Heart right ventricle (tissue), 16 donors: ENCODE measurements at regions not wholly inside any gene's neighbourhood (a gene's known extent, or its start where the extent isn't known, plus 50 kb on each side); places are given as distances from the start of the nearest gene placed in this dataset.
A peak's percentile ranks its signal among the peaks of the same experiment; 100 is the strongest.

Experiments
- ATAC-seq, 8 donors: fragments of 200-7000 bp; cut with Tn5 transposase; one replicate each; pipeline ENCODE4 v1.9.1; 2020; ENCODE audit warnings: mild to moderate bottlenecking in 8 of 8, moderate library complexity in 8 of 8, moderate number of reproducible peaks in 1 of 8
- DNase-seq, 2 donors: peaks; one replicate each; pipeline ENCODE4 v3.0.0-alpha.2; 2020
- H3K27ac ChIP-seq, 10 donors: fragments of 200-600 bp; sonication (generic) in 2 of 10; one replicate each; pipeline versions ENCODE4 v1.5.0 to v1.8.0; 2020 to 2022; ENCODE audit warnings: mild to moderate bottlenecking in 3 of 10
- H3K27me3 ChIP-seq, 7 donors: fragments of 200-600 bp; one replicate each; pipeline ENCODE4 v1.8.0; 2021 to 2022; ENCODE audit warnings: mild to moderate bottlenecking in 2 of 7
- H3K36me3 ChIP-seq, 9 donors: fragments of 200-600 bp; sonication (generic) in 1 of 9; one replicate each; pipeline versions ENCODE4 v1.5.0 to v1.8.0; 2020 to 2022; ENCODE audit warnings: mild to moderate bottlenecking in 2 of 9
- H3K4me1 ChIP-seq, 9 donors: fragments of 200-600 bp; sonication (generic) in 1 of 9; one replicate each; pipeline versions ENCODE4 v1.5.0 to v1.8.0; 2020 to 2022; ENCODE audit warnings: mild to moderate bottlenecking in 4 of 9
- H3K4me3 ChIP-seq, 10 donors: fragments of 200-600 bp; sonication (generic) in 2 of 10; one replicate each; pipeline versions ENCODE4 v1.5.0 to v1.8.0; 2020 to 2022; ENCODE audit warnings: mild to moderate bottlenecking in 7 of 10, moderate library complexity in 2 of 10
- H3K9me3 ChIP-seq, 11 donors: fragments of 200-600 bp in 10 of 11; sonication (generic) in 2 of 11; one replicate each; pipeline versions ENCODE4 v1.5.0 to v1.8.0; 2013 to 2022; ENCODE audit warnings: mild to moderate bottlenecking in 2 of 11, control low read depth in 1 of 11, moderate library complexity in 1 of 11
- CTCF ChIP-seq, 9 donors: fragments of 200-600 bp; sonication (generic) in 2 of 9; IDR thresholded peaks; one replicate each; pipeline versions ENCODE4 v1.5.0 to v1.8.0; 2021 to 2022; ENCODE audit warnings: antibody characterized with exemption in 9 of 9, mild to moderate bottlenecking in 5 of 9, moderate library complexity in 1 of 9
- WGBS, 2 donors: extraction: QIAGEN DNeasy Blood & Tissue Kit; methylation state at CpG; one replicate each; pipeline ENCODE4 v1.1.7; 2013; ENCODE audit warnings: inconsistent platforms in 1 of 2; 5-methylcytosine and 5-hydroxymethylcytosine counted together
- intact Hi-C, 10 donors: fragments of 100-400 bp; cut with DNase I; formaldehyde crosslinking; loops; one replicate each; pipeline versions ENCODE4 v1.11.1 to v1.14.2; 2022
- donor health status: Arrhythmogenic right ventricular cardiomyopathy.
- donor health status: ischemic (EF 13 %, LVEDD 7.1; RV severe dilation, severe dysfunction).
- donor health status: healthy with polysubstance abuse.
- donor health status: DM: no; HTN: yes; CAD: no.
- donor health status: DM: no; HTN: no; CAD: no.
- donor health status: ischemic (EF 25% LVEDD 6.9; RV normal size, moderate dysfunction).
- donor health status: ischemic (EF 25% LVEDD 5.7; RV mildly dilated, moderate dysfunction).
- donor health status: healthy.
- donor health status: DM: yes; HTN: yes; CAD: no.
- donor health status: Ischemic cardiomyopathy.
- donor health status: ischemic (EF 35%, LVEDD 5.7; RV mildly dilated, moderate dysfunction).
- donor health status: nonischemic (EF 11% LVEDD 7.7; RV severe dilation, severe dysfunction).
- donor health status: DM: yes; HTN: yes; CAD: no.
- donor health status: PGD.
- donor health status: ischemic (EF 29% LVEDD 5.4; RV normal size, mild dysfunction).
- donor health status: nonischemic (EF 23%, LVEDD 6.1; RV moderate dilation, normal function).

- Histone ChIP-seq H3K4me3 (no peak overlapping the region), H3K27ac (no peak overlapping the region), H3K9me3 (peaks cover 0 to 16% (median 0%) of the 10 kb centered on the region in 11 donors), H3K4me1 (no peaks in the 10 kb centered on the region), H3K27me3 (no peaks in the 10 kb centered on the region), H3K36me3 (no peaks in the 10 kb centered on the region)
- intact Hi-C loops = no loop called here
- TF ChIP-seq CTCF (IDR thresholded peaks at IDR 0.05) = no peak
- DNase-seq (no peak), ATAC-seq (no peak)
- 82 to 91% methylated on average over 9 of the region's 9 CpGs for WGBS, 2 donors
Measured at GRCh38 chr1:222087221-222087920, 345.5 kb upstream of the DUSP10 start.

GRCh38 chr1:222084996-222085395 lies 343.1 kb upstream of the DUSP10 start:
- Histone ChIP-seq H3K4me3 (no peak overlapping the region), H3K4me1 (no peaks in the 10 kb centered on the region), H3K27me3 (no peaks in the 10 kb centered on the region), H3K9me3 (peaks cover 0 to 16% (median 0%) of the 10 kb centered on the region in 11 donors), H3K27ac (no peak overlapping the region), H3K36me3 (no peaks in the 10 kb centered on the region)
- WGBS, 2 donors = 46 to 50% methylated on average over 1 of the region's 1 CpG
- TF ChIP-seq CTCF (IDR thresholded peaks at IDR 0.05) = no peak
- ATAC-seq = peak in 6 of 8 donors; percentile 33 to 94 (median 59)
- DNase-seq = no peak
- intact Hi-C loops = no loop called here

- Histone ChIP-seq H3K36me3 (no peaks in the 10 kb centered on the region), H3K9me3 (peaks cover 0 to 16% (median 0%) of the 10 kb centered on the region in 11 donors), H3K4me1 (peaks cover 0 to 3% (median 0%) of the 10 kb centered on the region in 9 donors), H3K27me3 (no peaks in the 10 kb centered on the region), H3K27ac (no peak overlapping the region), H3K4me3 (no peak overlapping the region)
- DNase-seq = no peak
- TF ChIP-seq CTCF (IDR thresholded peaks at IDR 0.05) = no peak
- no peak for ATAC-seq
- intact Hi-C loops = no loop called here
Measured at GRCh38 chr1:222084048-222084447, 342.2 kb upstream of the DUSP10 start.

- Histone ChIP-seq H3K4me1 (peaks cover 0 to 5% (median 0%) of the 10 kb centered on the region in 9 donors), H3K27me3 (no peaks in the 10 kb centered on the region), H3K27ac (no peak overlapping the region), H3K36me3 (no peaks in the 10 kb centered on the region), H3K9me3 (peaks cover 0 to 16% (median 0%) of the 10 kb centered on the region in 11 donors), H3K4me3 (no peak overlapping the region)
- ATAC-seq = no peak
- intact Hi-C loops = no loop called here
- TF ChIP-seq CTCF (IDR thresholded peaks at IDR 0.05) = no peak
- WGBS, 2 donors = 78 to 83% methylated on average over 3 of the region's 3 CpGs
- no peak for DNase-seq
Measured at GRCh38 chr1:222081859-222082258, 340.0 kb upstream of the DUSP10 start.
